ENCODE measurements at regions not wholly inside any gene's neighbourhood (a gene's known extent, or its start where the extent isn't known, plus 50 kb on each side); places are given as distances from the start of the nearest gene placed in this dataset.

DNA sequence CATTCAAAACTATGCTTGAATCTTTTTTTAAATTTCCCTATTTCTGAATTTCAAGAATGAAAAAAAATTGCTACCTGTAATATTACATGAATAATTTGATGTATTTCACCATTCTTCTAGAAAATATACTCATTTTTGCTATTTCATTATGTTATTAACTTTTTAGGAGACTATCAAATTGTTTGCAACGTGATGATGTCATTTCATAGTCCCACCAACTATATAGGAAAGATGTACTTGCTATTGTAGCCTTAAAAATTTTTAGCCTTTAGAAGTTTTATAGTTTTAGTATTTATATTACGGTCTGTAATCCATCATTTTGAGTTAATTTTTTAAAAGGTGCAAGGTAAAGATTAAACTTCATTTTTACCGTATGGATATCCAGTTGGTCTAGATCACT is 81.4 kb upstream of the AHI1 start:
- no peak for TF ChIP-seq POLR2A (IDR thresholded peaks at IDR 0.05)
- TF ChIP-seq, protein P1, sequence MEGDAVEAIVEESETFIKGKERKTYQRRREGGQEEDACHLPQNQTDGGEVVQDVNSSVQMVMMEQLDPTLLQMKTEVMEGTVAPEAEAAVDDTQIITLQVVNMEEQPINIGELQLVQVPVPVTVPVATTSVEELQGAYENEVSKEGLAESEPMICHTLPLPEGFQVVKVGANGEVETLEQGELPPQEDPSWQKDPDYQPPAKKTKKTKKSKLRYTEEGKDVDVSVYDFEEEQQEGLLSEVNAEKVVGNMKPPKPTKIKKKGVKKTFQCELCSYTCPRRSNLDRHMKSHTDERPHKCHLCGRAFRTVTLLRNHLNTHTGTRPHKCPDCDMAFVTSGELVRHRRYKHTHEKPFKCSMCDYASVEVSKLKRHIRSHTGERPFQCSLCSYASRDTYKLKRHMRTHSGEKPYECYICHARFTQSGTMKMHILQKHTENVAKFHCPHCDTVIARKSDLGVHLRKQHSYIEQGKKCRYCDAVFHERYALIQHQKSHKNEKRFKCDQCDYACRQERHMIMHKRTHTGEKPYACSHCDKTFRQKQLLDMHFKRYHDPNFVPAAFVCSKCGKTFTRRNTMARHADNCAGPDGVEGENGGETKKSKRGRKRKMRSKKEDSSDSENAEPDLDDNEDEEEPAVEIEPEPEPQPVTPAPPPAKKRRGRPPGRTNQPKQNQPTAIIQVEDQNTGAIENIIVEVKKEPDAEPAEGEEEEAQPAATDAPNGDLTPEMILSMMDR (IDR thresholded peaks at IDR 0.05), result no peak
